ENCODE measurements at regions not wholly inside any gene's neighbourhood (a gene's known extent, or its start where the extent isn't known, plus 50 kb on each side); places are given as distances from the start of the nearest gene placed in this dataset.

DNA sequence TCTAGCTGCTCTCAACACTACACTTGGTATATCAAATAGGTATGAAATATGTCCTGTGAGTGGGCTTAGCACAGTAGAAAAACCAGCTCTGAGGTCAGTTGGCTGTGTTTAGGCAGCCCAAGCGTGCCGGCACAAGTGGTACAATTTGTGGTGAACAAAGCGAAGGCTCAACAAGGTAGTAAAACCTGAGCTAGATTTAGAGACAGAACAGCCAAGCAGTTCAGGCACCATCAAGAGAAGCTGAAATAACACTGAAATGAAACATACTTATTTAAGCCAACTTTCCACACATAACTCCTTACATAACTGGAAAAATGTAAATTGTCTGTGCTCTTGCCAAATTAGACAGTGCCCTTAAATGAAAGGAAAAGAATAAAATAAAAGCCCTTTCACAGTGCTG is 596.8 kb upstream of the FBXO33 start:
- Mint-ChIP-seq H3K27me3 (ENCODE audit: low read depth in 3 of 3) (no peaks in the 10 kb centered on the region), H3K4me3 (no peak overlapping the region), H3K9me3 (peaks cover 0 to 9% (median 0%) of the 10 kb centered on the region in 7 donors), H3K36me3 (no peaks in the 10 kb centered on the region), H3K4me1 (no peaks in the 10 kb centered on the region), H3K27ac (no peak overlapping the region)
- H3K27ac ChIP-seq (ENCODE audit: low read depth in 1 of 2, low read length in 2 of 2), result no peak overlapping the region
- H3K9ac ChIP-seq (ENCODE audit: insufficient read depth, low read length, poor library complexity, severe bottlenecking), result no peak overlapping the region
- no peaks in the 10 kb centered on the region for H3K9me3 ChIP-seq (replicated peaks in 1 of 2; ENCODE audit: control insufficient read depth in 1 of 2, insufficient read depth in 1 of 2, low read length in 2 of 2)
- DNase-seq, result no peak
- no peak overlapping the region for H2AFZ ChIP-seq (ENCODE audit: insufficient read depth, low read depth, low read length, poor library complexity, severe bottlenecking)
- intact Hi-C loops (cut with micrococcal nuclease), result no loop called here
- H3K4me1 ChIP-seq (ENCODE audit: control insufficient read depth in 1 of 2, insufficient read depth in 2 of 2, low read length in 2 of 2), result no peaks in the 10 kb centered on the region
- H3K4me3 ChIP-seq (replicated peaks in 1 of 3; ENCODE audit: low read depth in 2 of 3, low read length in 3 of 3), result no peak overlapping the region
- TF ChIP-seq, protein P1, sequence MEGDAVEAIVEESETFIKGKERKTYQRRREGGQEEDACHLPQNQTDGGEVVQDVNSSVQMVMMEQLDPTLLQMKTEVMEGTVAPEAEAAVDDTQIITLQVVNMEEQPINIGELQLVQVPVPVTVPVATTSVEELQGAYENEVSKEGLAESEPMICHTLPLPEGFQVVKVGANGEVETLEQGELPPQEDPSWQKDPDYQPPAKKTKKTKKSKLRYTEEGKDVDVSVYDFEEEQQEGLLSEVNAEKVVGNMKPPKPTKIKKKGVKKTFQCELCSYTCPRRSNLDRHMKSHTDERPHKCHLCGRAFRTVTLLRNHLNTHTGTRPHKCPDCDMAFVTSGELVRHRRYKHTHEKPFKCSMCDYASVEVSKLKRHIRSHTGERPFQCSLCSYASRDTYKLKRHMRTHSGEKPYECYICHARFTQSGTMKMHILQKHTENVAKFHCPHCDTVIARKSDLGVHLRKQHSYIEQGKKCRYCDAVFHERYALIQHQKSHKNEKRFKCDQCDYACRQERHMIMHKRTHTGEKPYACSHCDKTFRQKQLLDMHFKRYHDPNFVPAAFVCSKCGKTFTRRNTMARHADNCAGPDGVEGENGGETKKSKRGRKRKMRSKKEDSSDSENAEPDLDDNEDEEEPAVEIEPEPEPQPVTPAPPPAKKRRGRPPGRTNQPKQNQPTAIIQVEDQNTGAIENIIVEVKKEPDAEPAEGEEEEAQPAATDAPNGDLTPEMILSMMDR (IDR thresholded peaks at IDR 0.05), result no peak
- no peaks in the 10 kb centered on the region for H4K20me1 ChIP-seq (ENCODE audit: insufficient read depth, low read length)
- no peaks in the 10 kb centered on the region for H3K27me3 ChIP-seq (ENCODE audit: control insufficient read depth in 2 of 2, insufficient read depth in 2 of 2, low read length in 2 of 2)
- no peak overlapping the region for H3K4me2 ChIP-seq (replicated peaks; ENCODE audit: extremely low read depth, low read length, poor library complexity, severe bottlenecking)
- no CpG with 5 or more reads among the region's 3 CpGs for WGBS (ENCODE audit: insufficient coverage)
- no peaks in the 10 kb centered on the region for H3K79me2 ChIP-seq (ENCODE audit: insufficient read depth, low read length)
- H3K36me3 ChIP-seq (replicated peaks in 1 of 2; ENCODE audit: control insufficient read depth in 1 of 2, insufficient read depth in 2 of 2, low read length in 2 of 2), result no peaks in the 10 kb centered on the region

GRCh38 chr14:40025101-40025500 is 592.9 kb upstream of the FBXO33 start:
- Mint-ChIP-seq H3K27me3 (ENCODE audit: low read depth in 3 of 3) (no peaks in the 10 kb centered on the region), H3K36me3 (no peaks in the 10 kb centered on the region), H3K9me3 (peaks cover 0 to 6% (median 0%) of the 10 kb centered on the region in 7 donors), H3K27ac (no peak overlapping the region), H3K4me1 (no peaks in the 10 kb centered on the region), H3K4me3 (no peak overlapping the region)
- no peak for DNase-seq
- no peaks in the 10 kb centered on the region for H4K20me1 ChIP-seq (ENCODE audit: insufficient read depth, low read length)
- no peak overlapping the region for H3K4me3 ChIP-seq (replicated peaks in 1 of 3; ENCODE audit: low read depth in 2 of 3, low read length in 3 of 3)
- TF ChIP-seq, protein P1 (IDR thresholded peaks at IDR 0.05), result no peak
- intact Hi-C loops (cut with micrococcal nuclease), result no loop called here
- no peaks in the 10 kb centered on the region for H3K36me3 ChIP-seq (replicated peaks in 1 of 2; ENCODE audit: control insufficient read depth in 1 of 2, insufficient read depth in 2 of 2, low read length in 2 of 2)
- no peaks in the 10 kb centered on the region for H3K4me1 ChIP-seq (ENCODE audit: control insufficient read depth in 1 of 2, insufficient read depth in 2 of 2, low read length in 2 of 2)
- H3K9me3 ChIP-seq (replicated peaks in 1 of 2; ENCODE audit: control insufficient read depth in 1 of 2, insufficient read depth in 1 of 2, low read length in 2 of 2), result no peaks in the 10 kb centered on the region
- no peaks in the 10 kb centered on the region for H3K27me3 ChIP-seq (ENCODE audit: control insufficient read depth in 2 of 2, insufficient read depth in 2 of 2, low read length in 2 of 2)
- no CpG with 5 or more reads among the region's 2 CpGs for WGBS (ENCODE audit: insufficient coverage)
- no peak overlapping the region for H2AFZ ChIP-seq (ENCODE audit: insufficient read depth, low read depth, low read length, poor library complexity, severe bottlenecking)
- no peaks in the 10 kb centered on the region for H3K79me2 ChIP-seq (ENCODE audit: insufficient read depth, low read length)
- H3K9ac ChIP-seq (ENCODE audit: insufficient read depth, low read length, poor library complexity, severe bottlenecking), result no peak overlapping the region
- H3K4me2 ChIP-seq (replicated peaks; ENCODE audit: extremely low read depth, low read length, poor library complexity, severe bottlenecking), result no peak overlapping the region
- H3K27ac ChIP-seq (ENCODE audit: low read depth in 1 of 2, low read length in 2 of 2), result no peak overlapping the region
